K562 (cell line): ENCODE measurements at regions not wholly inside any gene's neighbourhood (a gene's known extent, or its start where the extent isn't known, plus 50 kb on each side); places are given as distances from the start of the nearest gene placed in this dataset.

Experiments used
- ATAC-seq: fragments of 200-7000 bp; cut with Tn5 transposase; 3 replicates; pipeline ENCODE4 v1.9.1; 2020; ENCODE audit warnings: moderate library complexity
- BruUV-seq: library from RNA; stranded (reverse); fragments of 400-500 nt; replicated peaks from 2 replicates; lab custom pipeline; 2021; lab: Mats Ljungman, UMichigan
- CTCF ChIA-PET: fragments of 300-600 bp; formaldehyde crosslinking; extraction: SDS; loops from one replicate; lab custom pipeline; 2021; ENCODE audit warnings: low intra/inter-chr PET ratio; lab: Yijun Ruan, JAX
- POLR2A ChIA-PET: fragments of 300-600, 350-650 bp; sonication (Branson Sonifier 250); formaldehyde crosslinking; extraction: SDS; loops from one replicate; lab custom pipeline; 2021; ENCODE audit warnings: antibody characterized with exemption, inconsistent platforms; lab: Yijun Ruan, JAX
- DNase-seq, 4 experiments: peaks; one replicate each; pipeline versions ENCODE4 v3.0.0 to v3.0.0-alpha.2; 2011 to 2018; ENCODE audit warnings: low spot score in 3 of 4, mixed read lengths in 3 of 4; ENCODE audit errors: extremely low read depth in 1 of 4
- FAIRE-seq: peaks from 2 replicates; lab custom pipeline; 2011; peaks lifted over from hg19 to GRCh38; lab: Jason Lieb, UNC
- H2AFZ ChIP-seq: 2 replicates; pipeline ENCODE4 v1.6.0; 2011; ENCODE audit warnings: low read depth, low read length, control low read depth, inconsistent platforms
- H3K27ac ChIP-seq: fragments of 200-600 bp; 3 replicates; pipeline ENCODE4 v1.8.0; 2011; ENCODE audit warnings: low read depth, mild to moderate bottlenecking, control low read depth, inconsistent platforms, low read length, moderate library complexity, mixed read lengths; ENCODE audit errors: extremely low read depth
- H3K27me3 ChIP-seq, 2 experiments: fragments of 300-600 bp in 1 of 2; 2 replicates in 1 of 2; 3 replicates in 1 of 2; pipeline versions ENCODE4 v1.6.0 to v1.8.0; 2011; ENCODE audit warnings: inconsistent platforms in 2 of 2, low read length in 2 of 2, mild to moderate bottlenecking in 1 of 2, mixed read lengths in 1 of 2, moderate library complexity in 1 of 2; ENCODE audit not compliant: control insufficient read depth in 2 of 2, insufficient read depth in 2 of 2
- H3K36me3 ChIP-seq: fragments of 300-600 bp; 3 replicates; pipeline ENCODE4 v1.8.0; 2011; ENCODE audit warnings: mild to moderate bottlenecking, low read length, inconsistent platforms; ENCODE audit not compliant: control insufficient read depth, insufficient read depth
- H3K4me1 ChIP-seq, 2 experiments: fragments of 200-600 bp in 1 of 2; replicated peaks in 1 of 2; 2 replicates in 1 of 2; 3 replicates in 1 of 2; pipeline versions ENCODE4 v1.5.1 to v1.8.0; 2011; ENCODE audit warnings: inconsistent platforms in 2 of 2, low read length in 2 of 2, mild to moderate bottlenecking in 1 of 2, mixed read lengths in 1 of 2, moderate library complexity in 1 of 2; ENCODE audit not compliant: control insufficient read depth in 2 of 2, insufficient read depth in 2 of 2
- H3K4me2 ChIP-seq: 2 replicates; pipeline ENCODE4 v1.6.1; 2011; ENCODE audit warnings: low read length, control low read depth, inconsistent platforms, mixed read lengths; ENCODE audit not compliant: insufficient read depth
- H3K4me3 ChIP-seq: fragments of 200-600 bp; sonication (generic), shearing (Covaris generic); 2 replicates; pipeline ENCODE4 v1.5.1; 2016; ENCODE audit warnings: control low read depth, inconsistent platforms
- H3K79me2 ChIP-seq: fragments of 200-600 bp; 3 replicates; pipeline ENCODE4 v1.8.0; 2011; ENCODE audit warnings: low read length, inconsistent platforms; ENCODE audit not compliant: control insufficient read depth, insufficient read depth
- H3K9ac ChIP-seq, 2 experiments: 2 replicates each; pipeline versions ENCODE4 v1.6.0 to v1.6.1; 2011; ENCODE audit warnings: low read depth in 2 of 2, low read length in 2 of 2, control low read depth in 1 of 2, inconsistent platforms in 1 of 2, mild to moderate bottlenecking in 1 of 2, mixed read lengths in 1 of 2; ENCODE audit not compliant: insufficient read depth in 1 of 2
- H3K9me1 ChIP-seq: one replicate; pipeline ENCODE4 v1.6.0; 2011; ENCODE audit warnings: inconsistent platforms, mild to moderate bottlenecking, low read length, moderate library complexity; ENCODE audit not compliant: control insufficient read depth, insufficient read depth
- H3K9me3 ChIP-seq: replicated peaks from 2 replicates; pipeline ENCODE4 v1.5.1; 2011; ENCODE audit warnings: low read depth, low read length, inconsistent platforms; ENCODE audit not compliant: control insufficient read depth, insufficient read depth
- H4K20me1 ChIP-seq: replicated peaks from 2 replicates; pipeline ENCODE4 v1.6.1; 2011; ENCODE audit warnings: low read length, inconsistent platforms, mixed read lengths; ENCODE audit not compliant: control insufficient read depth, insufficient read depth
- ASH1L ChIP-seq: fragments of 450-650 bp; IDR thresholded peaks from 2 replicates; pipeline ENCODE4 v1.6.1; 2018; ENCODE audit warnings: borderline replicate concordance, mild to moderate bottlenecking, low read depth; ENCODE audit not compliant: partially characterized antibody
- CCNT2 ChIP-seq: IDR thresholded peaks from 2 replicates; pipeline ENCODE4 v1.6.1; 2011; ENCODE audit warnings: borderline replicate concordance, low read depth, mild to moderate bottlenecking, moderate library complexity, mixed read lengths, low read length; ENCODE audit not compliant: insufficient read length; ENCODE audit errors: extremely low read depth
- DPF2 ChIP-seq: fragments of 450-650 bp; IDR thresholded peaks from 2 replicates; pipeline ENCODE4 v1.6.1; 2016
- NBN ChIP-seq: fragments of 450-650 bp; IDR thresholded peaks from 2 replicates; pipeline ENCODE4 v1.6.1; 2016; ENCODE audit warnings: low read depth, mild to moderate bottlenecking
- PPARD ChIP-seq: fragments of 250-450 bp; sonication (Bioruptor Pico); IDR thresholded peaks from 2 replicates; pipeline ENCODE4 v1.8.0; 2022; ENCODE audit warnings: inconsistent platforms, mild to moderate bottlenecking, moderate library complexity
- RBM39 ChIP-seq: fragments of 200-400 bp; formaldehyde crosslinking; optimal IDR thresholded peaks from 2 replicates; pipeline ENCODE3; 2018; ENCODE audit warnings: low read depth, low read length
- SMARCA4 ChIP-seq: fragments of 450-650 bp; IDR thresholded peaks from 2 replicates; pipeline ENCODE4 v1.6.1; 2016
- XRCC4 ChIP-seq: IDR thresholded peaks from one replicate; pipeline ENCODE4 v1.6.1; 2011; ENCODE audit not compliant: insufficient read depth, insufficient read length; ENCODE audit errors: extremely low read depth
- WGBS: fragments of 100-300 bp; shearing (Covaris generic); methylation state at CpG from one replicate; pipeline ENCODE4 v1.1.6; 2016; ENCODE audit warnings: low coverage, mixed read lengths; ENCODE audit not compliant: insufficient coverage; ENCODE audit errors: missing lambda C conversion rate; 5-methylcytosine and 5-hydroxymethylcytosine counted together
- in situ Hi-C: fragments of 300-500 bp; cut with MboI; formaldehyde crosslinking; loops from 4 replicates; pipeline ENCODE4 v1.15.0; 2018; ENCODE audit warnings: inconsistent platforms, mixed read lengths
- intact Hi-C: fragments of 100-400 bp; cut with micrococcal nuclease; formaldehyde crosslinking; loops from 2 replicates; pipeline ENCODE4 v1.14.2; 2022

GRCh38 chr20:56979125-56979524 is 287.3 kb downstream of the BMP7 start:
- Histone ChIP-seq H3K27me3 (peaks cover 2 to 28% of the 10 kb centered on the region in 2 experiments; a peak in 3 of 5 replicates), H4K20me1 (peaks cover 4% of the 10 kb centered on the region; the same call in 1 of the 2 replicates), H3K4me3 (no peak overlapping the region), H3K9me3 (no peaks in the 10 kb centered on the region), H2AFZ (no peak overlapping the region), H3K27ac (no peak overlapping the region), H3K9ac (no peak overlapping the region), H3K9me1 (no peaks in the 10 kb centered on the region), H3K4me2 (no peak overlapping the region), H3K4me1 (no peaks in the 10 kb centered on the region), H3K36me3 (no peaks in the 10 kb centered on the region), H3K79me2 (no peaks in the 10 kb centered on the region)
- WGBS: 0% methylated on average over 5 of the region's 5 CpGs
- POLR2A ChIA-PET: no interaction called here
- DNase-seq (no peak), FAIRE-seq (no peak), ATAC-seq (no peak)
- no TSS peak for BruUV-seq
- in situ Hi-C loops: no loop called here
- intact Hi-C loops: no loop called here
- TF ChIP-seq RBM39 (no peak), PPARD (CRISPR knock-in tag) (no peak), SMARCA4 (no peak)
- CTCF ChIA-PET: no interaction called here

- no peak overlapping the region for H3K27ac ChIP-seq
- H3K36me3 ChIP-seq: no peaks in the 10 kb centered on the region
- FAIRE-seq: no peak
- no peaks in the 10 kb centered on the region for H3K4me1 ChIP-seq
- peaks cover 4% of the 10 kb centered on the region; the same call in 1 of the 2 replicates for H4K20me1 ChIP-seq
- no peak overlapping the region for H3K4me3 ChIP-seq
- peaks cover 0 to 12% of the 10 kb centered on the region in 2 experiments; a peak in 1 of 5 replicates for H3K27me3 ChIP-seq
- H3K9ac ChIP-seq: no peak overlapping the region
- WGBS: 0% methylated on average over 5 of the region's 5 CpGs
- H3K79me2 ChIP-seq: no peaks in the 10 kb centered on the region
- in situ Hi-C loops: no loop called here
- no peak for ATAC-seq
- no peak for DNase-seq
- H3K9me1 ChIP-seq: no peaks in the 10 kb centered on the region
- no peaks in the 10 kb centered on the region; the same call in 1 of the 2 replicates for H3K9me3 ChIP-seq
- ChIA-PET CTCF (interaction anchor here (0.6 kb wide), 2 partner anchors 18 to 613 kb away, joined by 6 read pairs; no protein-coding TSS in a partner anchor), POLR2A (no interaction called here)
- intact Hi-C loops: no loop called here
- BruUV-seq: no TSS peak
- TF ChIP-seq ASH1L: no peak
- TF ChIP-seq NBN: no peak
- no peak for TF ChIP-seq DPF2
- no peak for TF ChIP-seq CCNT2
- no peak for TF ChIP-seq XRCC4
- no peak overlapping the region for H2AFZ ChIP-seq
- no peak overlapping the region for H3K4me2 ChIP-seq
Observed at GRCh38 chr20:56981301-56981700, 285.1 kb downstream of the BMP7 start.
